Caco-2 (cell line): ENCODE measurements at regions not wholly inside any gene's neighbourhood (a gene's known extent, or its start where the extent isn't known, plus 50 kb on each side); places are given as distances from the start of the nearest gene placed in this dataset.

Source experiments
- BruUV-seq: library from RNA; stranded (reverse); fragments of 400-500 nt; replicated peaks from 2 replicates; lab custom pipeline; 2021; lab: Mats Ljungman, UMichigan
- CTCF ChIA-PET: fragments of 300-600 bp; sonication (Branson Sonifier 250); formaldehyde crosslinking; loops from one replicate; lab custom pipeline; 2022; ENCODE audit warnings: antibody characterized with exemption; lab: Charles Lee
- POLR2A ChIA-PET: fragments of 300-600 bp; sonication (Branson Sonifier 250); formaldehyde crosslinking; loops from one replicate; lab custom pipeline; 2022; ENCODE audit warnings: antibody characterized with exemption; lab: Charles Lee
- DNase-seq, 2 experiments: peaks; one replicate each; pipeline versions ENCODE4 v3.0.0 to v3.0.0-alpha.2; 2020 to 2022
- H3K27me3 ChIP-seq: replicated peaks from 2 replicates; pipeline ENCODE4 v1.6.0; 2011; ENCODE audit warnings: low read length; ENCODE audit not compliant: control insufficient read depth, insufficient read depth
- H3K36me3 ChIP-seq: 2 replicates; pipeline ENCODE4 v1.5.1; 2011; ENCODE audit warnings: low read length; ENCODE audit not compliant: control insufficient read depth, insufficient read depth
- H3K4me1 ChIP-seq: fragments of 250-450 bp; sonication (Bioruptor Pico); 2 replicates; pipeline ENCODE4 v1.5.1; 2020; ENCODE audit warnings: mild to moderate bottlenecking
- H3K4me3 ChIP-seq: 2 replicates; pipeline ENCODE4 v1.5.1; 2011; ENCODE audit warnings: low read depth, mild to moderate bottlenecking, control low read depth, low read length
- H3K9me3 ChIP-seq: fragments of 250-450 bp; sonication (Bioruptor Pico); 2 replicates; pipeline ENCODE4 v1.5.1; 2020; ENCODE audit warnings: mild to moderate bottlenecking, moderate library complexity
- H3K27ac Mint-ChIP-seq: one replicate; pipeline ENCODE4 v1.8.0; 2022; ENCODE audit warnings: mixed read lengths; ENCODE audit not compliant: unreplicated experiment
- H3K27me3 Mint-ChIP-seq: one replicate; pipeline ENCODE4 v1.8.0; 2022; ENCODE audit warnings: mixed read lengths; ENCODE audit not compliant: insufficient read depth, unreplicated experiment
- H3K36me3 Mint-ChIP-seq: one replicate; pipeline ENCODE4 v1.8.0; 2022; ENCODE audit warnings: mild to moderate bottlenecking, mixed read lengths; ENCODE audit not compliant: insufficient read depth, unreplicated experiment
- H3K4me1 Mint-ChIP-seq: one replicate; pipeline ENCODE4 v1.8.0; 2022; ENCODE audit warnings: low read depth, mixed read lengths; ENCODE audit not compliant: unreplicated experiment
- H3K4me3 Mint-ChIP-seq: one replicate; pipeline ENCODE4 v1.8.0; 2022; ENCODE audit warnings: mild to moderate bottlenecking, moderate library complexity, mixed read lengths; ENCODE audit not compliant: unreplicated experiment
- H3K9me3 Mint-ChIP-seq: one replicate; pipeline ENCODE4 v1.8.0; 2022; ENCODE audit warnings: mixed read lengths; ENCODE audit not compliant: unreplicated experiment
- CTCF ChIP-seq, 2 experiments: fragments of 200-600 bp in 1 of 2; IDR thresholded peaks; 1 replicate in 1 of 2; 2 replicates in 1 of 2; pipeline versions ENCODE4 v1.5.1 to v1.8.0; 2011 to 2022; ENCODE audit warnings: antibody characterized with exemption in 1 of 2, control low read depth in 1 of 2, inconsistent platforms in 1 of 2, low read depth in 1 of 2, low read length in 1 of 2, mild to moderate bottlenecking in 1 of 2, moderate library complexity in 1 of 2; ENCODE audit not compliant: insufficient read depth in 1 of 2, severe bottlenecking in 1 of 2, unreplicated experiment in 1 of 2
- intact Hi-C: fragments of 100-400 bp; cut with micrococcal nuclease; formaldehyde crosslinking; loops from one replicate; pipeline ENCODE4 v1.10.0; 2022; ENCODE audit not compliant: unreplicated experiment

GRCh38 chr3:15873415-15873814, 75.6 kb upstream of the ANKRD28 start:
- Mint-ChIP-seq H3K9me3 (no peaks in the 10 kb centered on the region), H3K36me3 (no peaks in the 10 kb centered on the region), H3K27me3 (no peaks in the 10 kb centered on the region), H3K27ac (no peak overlapping the region), H3K4me1 (no peaks in the 10 kb centered on the region), H3K4me3 (no peak overlapping the region)
- intact Hi-C loops: no loop called here
- no peaks in the 10 kb centered on the region for H3K4me1 ChIP-seq
- BruUV-seq: no TSS peak
- DNase-seq: no peak
- ChIA-PET CTCF (no interaction called here), POLR2A (no interaction called here)
- TF ChIP-seq CTCF (IDR thresholded peaks at IDR 0.05; ENCODE audit: insufficient read depth in 1 of 2, low read depth in 1 of 2, low read length in 1 of 2, severe bottlenecking in 1 of 2, unreplicated experiment in 1 of 2): no peak
- H3K27me3 ChIP-seq: no peaks in the 10 kb centered on the region
- H3K9me3 ChIP-seq: no peaks in the 10 kb centered on the region
- no peaks in the 10 kb centered on the region for H3K36me3 ChIP-seq
- H3K4me3 ChIP-seq: no peak overlapping the region

GRCh38 chr3:15875016-15875689, 77.4 kb upstream of the ANKRD28 start:
- Histone ChIP-seq H3K36me3 (no peaks in the 10 kb centered on the region), H3K9me3 (no peaks in the 10 kb centered on the region), H3K4me1 (no peaks in the 10 kb centered on the region), H3K4me3 (no peak overlapping the region), H3K27me3 (no peaks in the 10 kb centered on the region)
- intact Hi-C loops: no loop called here
- ChIA-PET CTCF (interaction anchor here (0.6 kb wide), 1 partner anchor 13 kb away, joined by 4 read pairs; no protein-coding TSS in a partner anchor), POLR2A (no interaction called here)
- BruUV-seq: no TSS peak
- Mint-ChIP-seq H3K27me3 (no peaks in the 10 kb centered on the region), H3K9me3 (no peaks in the 10 kb centered on the region), H3K27ac (no peak overlapping the region), H3K4me3 (no peak overlapping the region), H3K4me1 (no peaks in the 10 kb centered on the region), H3K36me3 (no peaks in the 10 kb centered on the region)
- TF ChIP-seq CTCF (IDR thresholded peaks at IDR 0.05; ENCODE audit: insufficient read depth in 1 of 2, low read depth in 1 of 2, low read length in 1 of 2, severe bottlenecking in 1 of 2, unreplicated experiment in 1 of 2): no peak
- no peak for DNase-seq

- H3K36me3 Mint-ChIP-seq: no peaks in the 10 kb centered on the region
- H3K4me1 Mint-ChIP-seq: no peaks in the 10 kb centered on the region
- no peak for TF ChIP-seq CTCF (IDR thresholded peaks at IDR 0.05; ENCODE audit: insufficient read depth in 1 of 2, low read depth in 1 of 2, low read length in 1 of 2, severe bottlenecking in 1 of 2, unreplicated experiment in 1 of 2)
- no peaks in the 10 kb centered on the region for H3K9me3 Mint-ChIP-seq
- H3K27ac Mint-ChIP-seq: no peak overlapping the region
- Histone ChIP-seq H3K36me3 (no peaks in the 10 kb centered on the region), H3K27me3 (no peaks in the 10 kb centered on the region), H3K9me3 (no peaks in the 10 kb centered on the region), H3K4me3 (no peak overlapping the region), H3K4me1 (no peaks in the 10 kb centered on the region)
- no peak overlapping the region for H3K4me3 Mint-ChIP-seq
- CTCF ChIA-PET: no interaction called here
- POLR2A ChIA-PET: no interaction called here
- BruUV-seq: no TSS peak
- no peak for DNase-seq
- intact Hi-C loops: no loop called here
- H3K27me3 Mint-ChIP-seq: no peaks in the 10 kb centered on the region
These were observed 78.9 kb upstream of the ANKRD28 start for GRCh38 chr3:15876669-15877068.
